ENCODE measurements at regions not wholly inside any gene's neighbourhood (a gene's known extent, or its start where the extent isn't known, plus 50 kb on each side); places are given as distances from the start of the nearest gene placed in this dataset.
"Not testable (repeated sequence)": the region's sequence is repeated elsewhere in the genome, so short reads cannot be mapped to it uniquely, and the experiment has no call there.

- peak in 1 of 2 experiments; percentile 15 for DNase-seq
These were observed 128.6 kb downstream of the SPATA31D1 start for GRCh38 chr9:82117026-82117811.

- DNase-seq, result no peak
These were observed 134.2 kb downstream of the SPATA31D1 start for GRCh38 chr9:82122731-82123130.

- no peak for DNase-seq
These were observed 135.5 kb downstream of the SPATA31D1 start for GRCh38 chr9:82124090-82124489.

GRCh38 chr9:82126256-82126655, 137.7 kb downstream of the SPATA31D1 start:
- no peak for DNase-seq

GRCh38 chr9:82127465-82127864, 138.9 kb downstream of the SPATA31D1 start:
- no peak for DNase-seq

- DNase-seq, result peak; percentile 17 to 79
These were observed 139.6 kb downstream of the SPATA31D1 start for GRCh38 chr9:82128011-82128696.

- DNase-seq, result no peak
These were observed 141.1 kb downstream of the SPATA31D1 start for GRCh38 chr9:82129708-82130107.

GRCh38 chr9:82130331-82131042, 141.9 kb downstream of the SPATA31D1 start:
- no peak for DNase-seq

- no peak for DNase-seq
These were observed 142.5 kb downstream of the SPATA31D1 start for GRCh38 chr9:82131072-82131471.

GRCh38 chr9:82132024-82132423, 143.5 kb downstream of the SPATA31D1 start:
- no peak for DNase-seq

- DNase-seq, result no peak
These were observed 145.4 kb downstream of the SPATA31D1 start for GRCh38 chr9:82134010-82134409.

- no peak for DNase-seq
These were observed 146.5 kb downstream of the SPATA31D1 start for GRCh38 chr9:82135106-82135505.

- not testable (repeated sequence) for DNase-seq
These were observed 149.5 kb downstream of the SPATA31D1 start for GRCh38 chr9:82138081-82138480.

- no peak for DNase-seq
These were observed 151.9 kb downstream of the SPATA31D1 start for GRCh38 chr9:82140471-82140870.

- DNase-seq, result no peak
These were observed 156.2 kb downstream of the SPATA31D1 start for GRCh38 chr9:82144803-82145202.

- no peak for DNase-seq
These were observed 158.1 kb downstream of the SPATA31D1 start for GRCh38 chr9:82146677-82147076.

GRCh38 chr9:82147798-82148425, 159.3 kb downstream of the SPATA31D1 start:
- no peak for DNase-seq

GRCh38 chr9:82148426-82148810, 159.8 kb downstream of the SPATA31D1 start:
- no peak for DNase-seq

GRCh38 chr9:82148901-82149461, 160.4 kb downstream of the SPATA31D1 start:
- peak in 1 of 2 experiments; percentile 6 for DNase-seq

GRCh38 chr9:82149501-82149946, 161.0 kb downstream of the SPATA31D1 start:
- no peak for DNase-seq

GRCh38 chr9:82152181-82152580, 163.6 kb downstream of the SPATA31D1 start:
- DNase-seq, result no peak

- DNase-seq, result no peak
These were observed 164.5 kb downstream of the SPATA31D1 start for GRCh38 chr9:82153032-82153431.

- no peak for DNase-seq
These were observed 166.0 kb downstream of the SPATA31D1 start for GRCh38 chr9:82154573-82154972.
